H1 (cell line): ENCODE measurements at regions not wholly inside any gene's neighbourhood (a gene's known extent, or its start where the extent isn't known, plus 50 kb on each side); places are given as distances from the start of the nearest gene placed in this dataset.

Source experiments
- CTCF ChIA-PET: fragments of 300-600 bp; sonication (Branson Sonifier 250); formaldehyde crosslinking; loops from one replicate; lab custom pipeline; 2021; ENCODE audit not compliant: partially characterized antibody; lab: Charles Lee
- POLR2A ChIA-PET: fragments of 300-600 bp; sonication (Branson Sonifier 250); formaldehyde crosslinking; loops from one replicate; lab custom pipeline; 2021; ENCODE audit warnings: inconsistent platforms; ENCODE audit not compliant: partially characterized antibody; lab: Charles Lee
- DNase-seq, 2 experiments: peaks; one replicate each; pipeline versions ENCODE4 v3.0.0 to v3.0.0-alpha.2; 2010 to 2022; ENCODE audit warnings: low spot score in 2 of 2, low read depth in 1 of 2, mixed read lengths in 1 of 2
- FAIRE-seq: peaks from 2 replicates; lab custom pipeline; 2011; peaks lifted over from hg19 to GRCh38; lab: Jason Lieb, UNC
- H2AFZ ChIP-seq: 2 replicates; pipeline ENCODE4 v1.8.1; 2012; ENCODE audit warnings: low read length, inconsistent platforms
- H2AK5ac ChIP-seq: 2 replicates; pipeline ENCODE4 v1.6.1; 2013; ENCODE audit warnings: low read depth, low read length
- H2BK120ac ChIP-seq: replicated peaks from 2 replicates; pipeline ENCODE3; 2013; ENCODE audit warnings: low read depth, low read length, inconsistent platforms
- H2BK12ac ChIP-seq: 2 replicates; pipeline ENCODE4 v1.6.1; 2013; ENCODE audit warnings: low read depth, low read length
- H2BK15ac ChIP-seq: 2 replicates; pipeline ENCODE4 v1.6.1; 2013; ENCODE audit warnings: low read length
- H2BK20ac ChIP-seq: 2 replicates; pipeline ENCODE4 v1.6.1; 2013; ENCODE audit warnings: low read length
- H2BK5ac ChIP-seq: 2 replicates; pipeline ENCODE4 v1.6.1; 2013; ENCODE audit warnings: low read depth, low read length
- H3K14ac ChIP-seq: 2 replicates; pipeline ENCODE4 v1.6.1; 2013; ENCODE audit warnings: inconsistent platforms; ENCODE audit not compliant: insufficient read length
- H3K18ac ChIP-seq: 2 replicates; pipeline ENCODE4 v1.6.1; 2013; ENCODE audit warnings: low read length; ENCODE audit errors: extremely low read depth
- H3K23ac ChIP-seq: 2 replicates; pipeline ENCODE4 v1.6.1; 2013; ENCODE audit warnings: inconsistent platforms; ENCODE audit not compliant: insufficient read length
- H3K23me2 ChIP-seq: 2 replicates; pipeline ENCODE4 v1.6.1; 2013; ENCODE audit warnings: low read depth, low read length
- H3K27ac ChIP-seq: 2 replicates; pipeline ENCODE4 v1.6.1; 2011; ENCODE audit warnings: low read depth, low read length, inconsistent platforms
- H3K27me3 ChIP-seq, 4 experiments: replicated peaks in 1 of 4; 1 replicate in 1 of 4; 2 replicates in 3 of 4; pipeline versions ENCODE4 v1.6.1 to v1.8.1; 2011 to 2013; ENCODE audit warnings: low read length in 3 of 4, mild to moderate bottlenecking in 3 of 4, inconsistent platforms in 2 of 4, mixed read lengths in 2 of 4, moderate library complexity in 1 of 4; ENCODE audit not compliant: control insufficient read depth in 3 of 4, insufficient read depth in 3 of 4; ENCODE audit errors: extremely low read depth in 1 of 4
- H3K36me3 ChIP-seq, 4 experiments: 2 replicates each; pipeline versions ENCODE4 v1.6.1 to v1.8.1; 2011 to 2013; ENCODE audit warnings: mild to moderate bottlenecking in 4 of 4, low read length in 3 of 4, moderate library complexity in 2 of 4, control low read depth in 1 of 4, inconsistent platforms in 1 of 4; ENCODE audit not compliant: insufficient read depth in 4 of 4, control insufficient read depth in 2 of 4
- H3K4ac ChIP-seq: replicated peaks from 2 replicates; pipeline ENCODE3; 2013; ENCODE audit warnings: low read length, low read depth, mixed read lengths, inconsistent platforms; ENCODE audit not compliant: insufficient read length
- H3K4me1 ChIP-seq, 4 experiments: replicated peaks in 1 of 4; 1 replicate in 1 of 4; 2 replicates in 3 of 4; pipeline versions ENCODE4 v1.6.1 to v1.8.1; 2011 to 2013; ENCODE audit warnings: low read length in 3 of 4, inconsistent platforms in 2 of 4, mixed read lengths in 1 of 4; ENCODE audit not compliant: insufficient read depth in 4 of 4, control insufficient read depth in 3 of 4
- H3K4me2 ChIP-seq, 2 experiments: 2 replicates each; pipeline versions ENCODE4 v1.6.1 to v1.8.1; 2011 to 2013; ENCODE audit warnings: low read depth in 2 of 2, low read length in 2 of 2, control low read depth in 1 of 2, inconsistent platforms in 1 of 2, mild to moderate bottlenecking in 1 of 2; ENCODE audit not compliant: insufficient read depth in 1 of 2
- H3K4me3 ChIP-seq, 4 experiments: fragments of 200-600, 300-600 bp in 1 of 4; sonication (generic), shearing (Covaris generic), sonication (Bioruptor Twin) in 1 of 4; 2 replicates each; pipeline versions ENCODE4 v1.5.1 to v1.8.1; 2011 to 2016; ENCODE audit warnings: low read length in 4 of 4, low read depth in 3 of 4, control low read depth in 2 of 4, inconsistent platforms in 2 of 4, mild to moderate bottlenecking in 2 of 4, mixed read lengths in 1 of 4, moderate library complexity in 1 of 4; ENCODE audit not compliant: insufficient read depth in 2 of 4; ENCODE audit errors: extremely low read depth in 1 of 4
- H3K56ac ChIP-seq: replicated peaks from 2 replicates; pipeline ENCODE3; 2013; ENCODE audit warnings: low read depth, mild to moderate bottlenecking, mixed read lengths, low read length, inconsistent platforms; ENCODE audit not compliant: insufficient read length
- H3K79me1 ChIP-seq: 2 replicates; pipeline ENCODE4 v1.6.1; 2013; ENCODE audit warnings: low read depth, low read length, control low read depth
- H3K79me2 ChIP-seq, 2 experiments: 2 replicates each; pipeline versions ENCODE4 v1.6.1 to v1.8.1; 2012 to 2013; ENCODE audit warnings: low read length in 2 of 2, mild to moderate bottlenecking in 2 of 2, inconsistent platforms in 1 of 2; ENCODE audit not compliant: insufficient read depth in 2 of 2, control insufficient read depth in 1 of 2
- H3K9ac ChIP-seq, 4 experiments: replicated peaks in 1 of 4; 1 replicate in 1 of 4; 2 replicates in 3 of 4; pipeline versions ENCODE4 v1.6.1 to v1.8.1; 2011 to 2013; ENCODE audit warnings: low read depth in 3 of 4, low read length in 3 of 4, control low read depth in 2 of 4, mild to moderate bottlenecking in 2 of 4, moderate library complexity in 2 of 4, inconsistent platforms in 1 of 4; ENCODE audit errors: extremely low read depth in 1 of 4
- H3K9me3 ChIP-seq, 2 experiments: 2 replicates each; pipeline versions ENCODE4 v1.6.1 to v1.8.1; 2012 to 2013; ENCODE audit warnings: mild to moderate bottlenecking in 2 of 2, moderate library complexity in 2 of 2, control low read depth in 1 of 2, inconsistent platforms in 1 of 2, low read depth in 1 of 2, low read length in 1 of 2, mixed read lengths in 1 of 2; ENCODE audit not compliant: insufficient read depth in 2 of 2
- H4K20me1 ChIP-seq, 2 experiments: replicated peaks in 1 of 2; 2 replicates each; pipeline versions ENCODE3 to v1.8.1; 2011 to 2013; ENCODE audit warnings: inconsistent platforms in 2 of 2, low read length in 2 of 2, mild to moderate bottlenecking in 1 of 2; ENCODE audit not compliant: insufficient read depth in 2 of 2, control insufficient read depth in 1 of 2
- H4K5ac ChIP-seq: 2 replicates; pipeline ENCODE4 v1.6.1; 2013; ENCODE audit warnings: low read length, low read depth, mixed read lengths, inconsistent platforms; ENCODE audit not compliant: insufficient read length
- H4K8ac ChIP-seq: 2 replicates; pipeline ENCODE4 v1.8.0; 2013; ENCODE audit warnings: mild to moderate bottlenecking, moderate library complexity, low read length, inconsistent platforms; ENCODE audit not compliant: insufficient read depth; ENCODE audit errors: extremely low read depth
- H4K91ac ChIP-seq: replicated peaks from 2 replicates; pipeline ENCODE3; 2013; ENCODE audit warnings: low read length, mixed read lengths, inconsistent platforms; ENCODE audit not compliant: insufficient read length
- BACH1 ChIP-seq: IDR thresholded peaks from 2 replicates; pipeline ENCODE4 v1.6.1; 2012; ENCODE audit warnings: low read length, improper control_type of control experiment
- CHD1 ChIP-seq: IDR thresholded peaks from 2 replicates; pipeline ENCODE4 v1.6.1; 2012; ENCODE audit warnings: low read depth, low read length, improper control_type of control experiment
- EP300 ChIP-seq, 2 experiments: IDR thresholded peaks; 1 replicate in 1 of 2; 2 replicates in 1 of 2; pipeline ENCODE4 v1.6.1; 2011 to 2012; ENCODE audit warnings: low read depth in 2 of 2, low read length in 2 of 2, mild to moderate bottlenecking in 2 of 2, borderline replicate concordance in 1 of 2, inconsistent platforms in 1 of 2, moderate library complexity in 1 of 2
- FOSL1 ChIP-seq: IDR thresholded peaks from 2 replicates; pipeline ENCODE4 v1.6.1; 2011; ENCODE audit warnings: mild to moderate bottlenecking, low read depth, low read length, moderate library complexity; ENCODE audit not compliant: insufficient read depth
- GTF2F1 ChIP-seq: IDR thresholded peaks from 2 replicates; pipeline ENCODE4 v1.6.1; 2012; ENCODE audit warnings: low read depth, low read length, improper control_type of control experiment, borderline replicate concordance
- NANOG ChIP-seq: IDR thresholded peaks from 2 replicates; pipeline ENCODE4 v1.6.1; 2011; ENCODE audit warnings: low read length, low read depth, mild to moderate bottlenecking, inconsistent platforms; ENCODE audit not compliant: insufficient read depth, poor library complexity, severe bottlenecking
- NRF1 ChIP-seq: IDR thresholded peaks from 2 replicates; pipeline ENCODE4 v1.6.1; 2011; ENCODE audit warnings: mild to moderate bottlenecking, low read depth, low read length, improper control_type of control experiment
- SAP30 ChIP-seq: fragments of 300-600 bp; sonication (generic); IDR thresholded peaks from 2 replicates; pipeline ENCODE4 v1.7.1; 2012; ENCODE audit warnings: low read length, moderate library complexity, mild to moderate bottlenecking, inconsistent platforms; ENCODE audit not compliant: insufficient read depth, insufficient replicate concordance
- SP2 ChIP-seq: IDR thresholded peaks from 2 replicates; pipeline ENCODE4 v1.6.1; 2012; ENCODE audit warnings: mild to moderate bottlenecking, low read length, inconsistent platforms
- SRF ChIP-seq: IDR thresholded peaks from 2 replicates; pipeline ENCODE4 v1.6.1; 2011; ENCODE audit warnings: mild to moderate bottlenecking, low read depth, low read length, moderate library complexity
- TCF12 ChIP-seq: IDR thresholded peaks from 2 replicates; pipeline ENCODE4 v1.6.1; 2011; ENCODE audit warnings: low read depth, mild to moderate bottlenecking, low read length
- USF2 ChIP-seq: IDR thresholded peaks from 2 replicates; pipeline ENCODE4 v1.6.1; 2011; ENCODE audit warnings: low read length, improper control_type of control experiment
- WGBS, 2 experiments: shearing (Covaris generic) in 1 of 2; methylation state at CpG; one replicate each; pipeline versions ENCODE4 v1.1.6 to v1.1.7; 2013 to 2015; ENCODE audit warnings: low lambda C conversion rate in 2 of 2, mixed read lengths in 2 of 2, inconsistent platforms in 1 of 2, low coverage in 1 of 2, missing lambda C conversion rate in 1 of 2; ENCODE audit not compliant: insufficient replicate concordance in 2 of 2, insufficient coverage in 1 of 2, insufficient read length in 1 of 2; ENCODE audit errors: extremely low coverage in 1 of 2, missing lambda C conversion rate in 1 of 2; 5-methylcytosine and 5-hydroxymethylcytosine counted together

- no peak overlapping the region for H3K27ac ChIP-seq
- H2BK20ac ChIP-seq, result no peak overlapping the region
- H4K5ac ChIP-seq, result no peak overlapping the region
- H3K23ac ChIP-seq, result no peak overlapping the region
- H2BK120ac ChIP-seq, result no peak overlapping the region
- H3K79me1 ChIP-seq, result no peaks in the 10 kb centered on the region
- H3K27me3 ChIP-seq, result peaks cover 3 to 21% (median 20%) of the 10 kb centered on the region in 4 experiments
- H2AK5ac ChIP-seq, result no peak overlapping the region
- no peak overlapping the region for H2BK12ac ChIP-seq
- H4K20me1 ChIP-seq, result no peaks in the 10 kb centered on the region
- H3K36me3 ChIP-seq, result no peaks in the 10 kb centered on the region
- DNase-seq (no peak), FAIRE-seq (no peak)
- no peak overlapping the region for H2BK5ac ChIP-seq
- no peak overlapping the region for H3K4me3 ChIP-seq
- no peak overlapping the region for H2AFZ ChIP-seq
- H3K18ac ChIP-seq, result no peak overlapping the region
- H3K4ac ChIP-seq, result no peak overlapping the region
- no peak overlapping the region for H3K14ac ChIP-seq
- no peak overlapping the region for H3K56ac ChIP-seq
- no peak overlapping the region for H4K8ac ChIP-seq
- peaks cover 0 to 5% (median 2%) of the 10 kb centered on the region in 4 experiments; a peak in 1 of 7 replicates for H3K4me1 ChIP-seq
- no peaks in the 10 kb centered on the region for H3K79me2 ChIP-seq
- H2BK15ac ChIP-seq, result no peak overlapping the region
- ChIA-PET CTCF (interaction anchor here (0.8 kb wide), 1 partner anchor 170 kb away, joined by 3 read pairs; no protein-coding TSS in a partner anchor), POLR2A (interaction anchor here (0.9 kb wide), 1 partner anchor 27 kb away, joined by 3 read pairs; no protein-coding TSS in a partner anchor)
- no peak overlapping the region for H3K9ac ChIP-seq
- H3K23me2 ChIP-seq, result peaks cover 4% of the 10 kb centered on the region; the same call in 1 of the 2 replicates
- H3K9me3 ChIP-seq, result no peaks in the 10 kb centered on the region
- H4K91ac ChIP-seq, result no peak overlapping the region
- TF ChIP-seq FOSL1 (no peak), TCF12 (no peak), GTF2F1 (no peak), BACH1 (no peak), NANOG (no peak), EP300 (IDR thresholded peaks at IDR 0.05; ENCODE audit: borderline replicate concordance in 1 of 2, low read depth in 2 of 2, low read length in 2 of 2) (no peak), SAP30 (no peak), SRF (no peak), CHD1 (no peak), USF2 (no peak), SP2 (no peak), NRF1 (no peak)
- H3K4me2 ChIP-seq, result no peak overlapping the region
- WGBS, 2 experiments, result 99% methylated on average over 5 of the region's 5 CpGs; no CpG with 5 or more reads in 1 of the 2 experiments
Measured at GRCh38 chr13:33352526-33352925, 67.0 kb upstream of the STARD13 start.
